ENCODE measurements at regions not wholly inside any gene's neighbourhood (a gene's known extent, or its start where the extent isn't known, plus 50 kb on each side); places are given as distances from the start of the nearest gene placed in this dataset.

- H3K36me3 Mint-ChIP-seq: peaks cover 0 to 4% (median 0%) of the 10 kb centered on the region in 3 donors
- no peak overlapping the region for H3K4me3 Mint-ChIP-seq
- no peaks in the 10 kb centered on the region for H3K4me1 Mint-ChIP-seq
- H3K27me3 Mint-ChIP-seq (ENCODE audit: low read depth in 3 of 3): peaks cover 1 to 3% (median 1%) of the 10 kb centered on the region in 3 donors
- H3K9me3 Mint-ChIP-seq: peaks cover 0 to 4% (median under 1%) of the 10 kb centered on the region in 6 donors
- no peak overlapping the region for H3K27ac Mint-ChIP-seq
- DNase-seq: no peak
Observed at GRCh38 chr14:34174973-34175372, 224.1 kb upstream of the EGLN3 start.

- Mint-ChIP-seq H3K27me3 (ENCODE audit: low read depth in 3 of 3) (peaks cover 0 to 1% (median 1%) of the 10 kb centered on the region in 3 donors), H3K9me3 (peaks cover 0 to 4% (median under 1%) of the 10 kb centered on the region in 6 donors), H3K36me3 (peaks cover 0 to 4% (median 0%) of the 10 kb centered on the region in 3 donors), H3K27ac (no peak overlapping the region), H3K4me3 (no peak overlapping the region), H3K4me1 (no peaks in the 10 kb centered on the region)
- no peak for DNase-seq
Observed at GRCh38 chr14:34173916-34174315, 223.0 kb upstream of the EGLN3 start.

- DNase-seq: no peak
- H3K4me1 Mint-ChIP-seq: no peaks in the 10 kb centered on the region
- peaks cover 0 to 3% (median under 1%) of the 10 kb centered on the region in 6 donors for H3K9me3 Mint-ChIP-seq
- H3K27ac Mint-ChIP-seq: no peak overlapping the region
- H3K36me3 Mint-ChIP-seq: peaks cover 0 to 2% (median 0%) of the 10 kb centered on the region in 3 donors
- peaks cover 0 to 2% (median 1%) of the 10 kb centered on the region in 3 donors for H3K27me3 Mint-ChIP-seq (ENCODE audit: low read depth in 3 of 3)
- H3K4me3 Mint-ChIP-seq: no peak overlapping the region
Observed at GRCh38 chr14:34172550-34173368, 221.9 kb upstream of the EGLN3 start.

GRCh38 chr14:34172173-34172451 is 221.2 kb upstream of the EGLN3 start:
- DNase-seq: no peak
- Mint-ChIP-seq H3K36me3 (no peaks in the 10 kb centered on the region), H3K9me3 (peaks cover 0 to 3% (median 0%) of the 10 kb centered on the region in 6 donors)

GRCh38 chr14:34171431-34172172 is 220.7 kb upstream of the EGLN3 start:
- Mint-ChIP-seq H3K36me3 (no peaks in the 10 kb centered on the region), H3K9me3 (peaks cover 0 to 3% (median 0%) of the 10 kb centered on the region in 6 donors), H3K4me3 (no peak overlapping the region), H3K4me1 (no peaks in the 10 kb centered on the region), H3K27me3 (ENCODE audit: low read depth in 3 of 3) (peaks cover 0 to 2% (median 1%) of the 10 kb centered on the region in 3 donors), H3K27ac (no peak overlapping the region)
- DNase-seq: no peak

More at GRCh38 chr14:34172173-34172451, 221.2 kb upstream of the EGLN3 start:
- H3K27me3 Mint-ChIP-seq (ENCODE audit: low read depth in 3 of 3): peaks cover 0 to 2% (median 1%) of the 10 kb centered on the region in 3 donors
- no peaks in the 10 kb centered on the region for H3K4me1 Mint-ChIP-seq
- H3K4me3 Mint-ChIP-seq: no peak overlapping the region
- H3K27ac Mint-ChIP-seq: no peak overlapping the region

- Mint-ChIP-seq H3K9me3 (peaks cover 0 to 3% (median 0%) of the 10 kb centered on the region in 6 donors), H3K27me3 (ENCODE audit: low read depth in 3 of 3) (peaks cover 0 to 4% (median 1%) of the 10 kb centered on the region in 3 donors), H3K4me3 (no peak overlapping the region), H3K36me3 (no peaks in the 10 kb centered on the region), H3K27ac (no peak overlapping the region), H3K4me1 (no peaks in the 10 kb centered on the region)
- DNase-seq: no peak
Observed at GRCh38 chr14:34170882-34171281, 220.0 kb upstream of the EGLN3 start.

- no peak for DNase-seq
- Mint-ChIP-seq H3K27me3 (ENCODE audit: low read depth in 3 of 3) (peaks cover 0 to 6% (median 1%) of the 10 kb centered on the region in 3 donors), H3K4me3 (no peak overlapping the region), H3K27ac (no peak overlapping the region), H3K9me3 (peaks cover 0 to 2% (median 0%) of the 10 kb centered on the region in 6 donors), H3K4me1 (no peaks in the 10 kb centered on the region), H3K36me3 (no peaks in the 10 kb centered on the region)
Observed at GRCh38 chr14:34169561-34169960, 218.7 kb upstream of the EGLN3 start.

GRCh38 chr14:34168656-34169055 is 217.8 kb upstream of the EGLN3 start:
- Mint-ChIP-seq H3K4me3 (no peak overlapping the region), H3K27me3 (ENCODE audit: low read depth in 3 of 3) (peaks cover under 1 to 6% (median 2%) of the 10 kb centered on the region in 3 donors), H3K9me3 (peaks cover 0 to 2% (median 0%) of the 10 kb centered on the region in 6 donors), H3K36me3 (no peaks in the 10 kb centered on the region), H3K4me1 (no peaks in the 10 kb centered on the region), H3K27ac (no peak overlapping the region)
- no peak for DNase-seq

GRCh38 chr14:34165847-34166350 is 215.0 kb upstream of the EGLN3 start:
- H3K4me3 Mint-ChIP-seq: no peak overlapping the region

GRCh38 chr14:34164162-34164864 is 213.4 kb upstream of the EGLN3 start:
- Mint-ChIP-seq H3K27me3 (ENCODE audit: low read depth in 3 of 3) (peaks cover 3 to 6% (median 4%) of the 10 kb centered on the region in 3 donors), H3K36me3 (no peaks in the 10 kb centered on the region), H3K4me3 (no peak overlapping the region), H3K4me1 (no peaks in the 10 kb centered on the region), H3K9me3 (no peaks in the 10 kb centered on the region), H3K27ac (no peak overlapping the region)
- DNase-seq: no peak

More at GRCh38 chr14:34165847-34166350, 215.0 kb upstream of the EGLN3 start:
- Mint-ChIP-seq H3K27ac (no peak overlapping the region), H3K27me3 (ENCODE audit: low read depth in 3 of 3) (peaks cover 3 to 6% (median 4%) of the 10 kb centered on the region in 3 donors), H3K9me3 (no peaks in the 10 kb centered on the region), H3K4me1 (no peaks in the 10 kb centered on the region), H3K36me3 (no peaks in the 10 kb centered on the region)
- DNase-seq: no peak

GRCh38 chr14:34161351-34162082 is 210.6 kb upstream of the EGLN3 start:
- no peaks in the 10 kb centered on the region for H3K36me3 Mint-ChIP-seq
- no peak overlapping the region for H3K27ac Mint-ChIP-seq
- peaks cover 0 to 4% (median 0%) of the 10 kb centered on the region in 6 donors for H3K9me3 Mint-ChIP-seq

GRCh38 chr14:34160619-34161018 is 209.7 kb upstream of the EGLN3 start:
- Mint-ChIP-seq H3K27me3 (ENCODE audit: low read depth in 3 of 3) (peaks cover 2 to 4% (median 3%) of the 10 kb centered on the region in 3 donors), H3K4me1 (no peaks in the 10 kb centered on the region), H3K36me3 (no peaks in the 10 kb centered on the region), H3K9me3 (peaks cover 0 to 4% (median 0%) of the 10 kb centered on the region in 6 donors), H3K4me3 (no peak overlapping the region), H3K27ac (no peak overlapping the region)
- DNase-seq: no peak

More at GRCh38 chr14:34161351-34162082, 210.6 kb upstream of the EGLN3 start:
- Mint-ChIP-seq H3K4me1 (no peaks in the 10 kb centered on the region), H3K27me3 (ENCODE audit: low read depth in 3 of 3) (peaks cover 3 to 5% (median 4%) of the 10 kb centered on the region in 3 donors), H3K4me3 (no peak overlapping the region)
- no peak for DNase-seq

GRCh38 chr14:34157651-34158050 is 206.8 kb upstream of the EGLN3 start:
- DNase-seq: no peak
- no peak overlapping the region for H3K27ac Mint-ChIP-seq
- H3K4me1 Mint-ChIP-seq: no peaks in the 10 kb centered on the region
- H3K27me3 Mint-ChIP-seq (ENCODE audit: low read depth in 3 of 3): peaks cover 0 to 3% (median 0%) of the 10 kb centered on the region in 3 donors
- peaks cover 0 to 4% (median 0%) of the 10 kb centered on the region in 6 donors for H3K9me3 Mint-ChIP-seq
- H3K4me3 Mint-ChIP-seq: no peak overlapping the region
- H3K36me3 Mint-ChIP-seq: no peaks in the 10 kb centered on the region
